Body of pancreas (tissue), 4 donors: ENCODE measurements at regions not wholly inside any gene's neighbourhood (a gene's known extent, or its start where the extent isn't known, plus 50 kb on each side); places are given as distances from the start of the nearest gene placed in this dataset.

ENCODE experiments used
- POLR2A ChIP-seq, 3 donors: fragments of 450-650 bp; IDR thresholded peaks; one replicate each; pipeline ENCODE4 v1.6.1; 2016; ENCODE audit warnings: antibody characterized with exemption in 3 of 3, mild to moderate bottlenecking in 2 of 3
- TF ChIP-seq, protein P1 (sequence below), 7 experiments: fragments of 450-650 bp in 4 of 7; fragments of 200-600 bp in 3 of 7; sonication (generic) in 3 of 7; IDR thresholded peaks; one replicate each; pipeline ENCODE4 v1.5.1; 2016 to 2019; ENCODE audit warnings: antibody characterized with exemption in 7 of 7

DNA sequence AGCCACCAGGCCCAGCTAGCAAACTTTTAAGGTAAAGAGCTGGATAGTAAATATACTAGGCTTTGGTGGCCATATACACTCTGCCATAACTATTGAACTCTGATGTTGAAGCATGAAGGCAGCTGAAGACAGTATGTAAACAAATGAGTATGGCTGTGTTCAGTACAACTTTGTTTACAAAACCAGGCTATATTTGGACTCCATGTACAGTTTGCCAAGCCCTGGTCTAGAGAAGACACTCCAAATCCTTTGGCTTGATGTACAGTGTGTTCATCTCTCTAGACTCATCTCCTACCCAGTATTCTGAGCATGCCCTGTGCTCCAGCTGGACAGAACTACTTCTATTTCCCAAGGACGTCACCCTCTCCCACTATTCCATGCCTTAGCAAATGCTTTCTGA lies 54.3 kb upstream of the MEGF10 start:
- TF ChIP-seq, protein P1, sequence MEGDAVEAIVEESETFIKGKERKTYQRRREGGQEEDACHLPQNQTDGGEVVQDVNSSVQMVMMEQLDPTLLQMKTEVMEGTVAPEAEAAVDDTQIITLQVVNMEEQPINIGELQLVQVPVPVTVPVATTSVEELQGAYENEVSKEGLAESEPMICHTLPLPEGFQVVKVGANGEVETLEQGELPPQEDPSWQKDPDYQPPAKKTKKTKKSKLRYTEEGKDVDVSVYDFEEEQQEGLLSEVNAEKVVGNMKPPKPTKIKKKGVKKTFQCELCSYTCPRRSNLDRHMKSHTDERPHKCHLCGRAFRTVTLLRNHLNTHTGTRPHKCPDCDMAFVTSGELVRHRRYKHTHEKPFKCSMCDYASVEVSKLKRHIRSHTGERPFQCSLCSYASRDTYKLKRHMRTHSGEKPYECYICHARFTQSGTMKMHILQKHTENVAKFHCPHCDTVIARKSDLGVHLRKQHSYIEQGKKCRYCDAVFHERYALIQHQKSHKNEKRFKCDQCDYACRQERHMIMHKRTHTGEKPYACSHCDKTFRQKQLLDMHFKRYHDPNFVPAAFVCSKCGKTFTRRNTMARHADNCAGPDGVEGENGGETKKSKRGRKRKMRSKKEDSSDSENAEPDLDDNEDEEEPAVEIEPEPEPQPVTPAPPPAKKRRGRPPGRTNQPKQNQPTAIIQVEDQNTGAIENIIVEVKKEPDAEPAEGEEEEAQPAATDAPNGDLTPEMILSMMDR (IDR thresholded peaks at IDR 0.05): no peak
- TF ChIP-seq POLR2A (IDR thresholded peaks at IDR 0.05): no peak
